IPS-18a (cell line): ENCODE measurements at regions not wholly inside any gene's neighbourhood (a gene's known extent, or its start where the extent isn't known, plus 50 kb on each side); places are given as distances from the start of the nearest gene placed in this dataset.

ENCODE experiments used
- H3K27ac ChIP-seq: one replicate; pipeline ENCODE4 v1.5.1; 2013; ENCODE audit warnings: low read length
- H3K27me3 ChIP-seq: one replicate; pipeline ENCODE4 v1.6.1; 2013; ENCODE audit warnings: mild to moderate bottlenecking, low read length; ENCODE audit not compliant: control insufficient read depth, insufficient read depth
- H3K36me3 ChIP-seq: one replicate; pipeline ENCODE4 v1.6.1; 2013; ENCODE audit warnings: low read depth, low read length; ENCODE audit not compliant: control insufficient read depth
- H3K4me1 ChIP-seq: one replicate; pipeline ENCODE4 v1.6.1; 2013; ENCODE audit warnings: low read depth, low read length; ENCODE audit not compliant: control insufficient read depth
- H3K4me3 ChIP-seq: one replicate; pipeline ENCODE4 v1.5.1; 2013; ENCODE audit warnings: low read length
- H3K9ac ChIP-seq: one replicate; pipeline ENCODE4 v1.6.1; 2013; ENCODE audit warnings: mild to moderate bottlenecking, low read length, moderate library complexity
- H3K9me3 ChIP-seq: one replicate; pipeline ENCODE4 v1.6.1; 2013; ENCODE audit warnings: low read depth, low read length; ENCODE audit not compliant: control insufficient read depth

DNA sequence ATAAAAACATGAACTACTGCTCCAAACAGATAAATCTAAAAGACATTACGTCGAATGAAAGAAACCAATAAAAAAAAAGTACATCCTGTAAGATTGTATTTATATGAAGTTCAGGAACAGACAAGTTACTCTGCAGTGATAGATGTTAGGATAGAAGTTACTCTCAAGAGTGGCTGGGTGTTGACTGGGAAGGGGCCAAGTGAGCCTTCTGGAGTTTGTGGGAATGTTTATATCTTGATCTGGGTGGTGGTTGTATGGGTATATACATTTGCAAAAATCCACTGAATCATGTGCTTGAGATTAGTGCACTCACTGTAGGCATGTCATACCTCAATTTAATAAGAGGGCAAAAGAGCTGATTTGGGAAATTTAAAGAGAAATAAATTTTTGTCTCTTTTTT lies 485.8 kb downstream of the ARHGEF28 start:
- Histone ChIP-seq H3K4me1 (no peaks in the 10 kb centered on the region), H3K27ac (no peak overlapping the region), H3K36me3 (no peaks in the 10 kb centered on the region), H3K9ac (no peak overlapping the region), H3K27me3 (no peaks in the 10 kb centered on the region), H3K9me3 (no peaks in the 10 kb centered on the region), H3K4me3 (no peak overlapping the region)

DNA sequence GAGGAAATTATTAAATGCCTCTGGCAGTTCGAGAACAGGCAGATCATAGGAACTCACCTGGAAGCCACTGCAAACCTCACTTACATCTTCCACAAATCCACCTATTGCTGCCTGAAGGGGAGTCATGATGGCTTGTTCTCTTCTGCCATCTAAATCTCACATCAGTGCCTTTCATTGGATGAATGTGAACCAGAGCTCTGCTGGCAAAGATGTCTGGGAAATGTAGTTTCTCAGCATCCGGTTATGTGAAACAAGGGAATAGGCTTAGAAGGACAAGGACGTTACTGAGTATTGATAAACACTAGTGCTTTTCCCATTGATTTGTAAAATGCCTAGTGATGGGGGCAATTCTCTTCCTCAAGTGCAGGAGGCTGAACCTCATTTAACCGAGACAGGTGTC lies 483.3 kb downstream of the ARHGEF28 start:
- H3K27me3 ChIP-seq: no peaks in the 10 kb centered on the region
- no peak overlapping the region for H3K27ac ChIP-seq

DNA sequence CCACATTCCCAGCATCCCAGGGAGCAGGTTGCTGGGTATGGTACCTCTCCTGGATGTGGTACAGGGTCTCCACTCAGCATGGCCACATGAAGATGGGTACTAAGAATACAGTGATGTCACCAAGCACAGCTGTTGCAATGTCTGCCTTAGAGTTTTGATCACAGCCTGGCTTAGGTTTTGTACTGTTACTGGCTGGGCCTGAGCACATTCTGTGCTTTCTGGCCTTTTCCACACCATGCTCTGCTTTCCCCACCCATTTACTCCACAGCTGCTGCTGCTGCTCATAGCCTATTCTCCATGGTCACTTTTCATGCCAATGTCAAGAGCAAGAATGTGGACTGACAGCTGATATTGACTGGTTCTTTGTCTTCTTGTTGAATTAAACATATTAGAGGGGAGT lies 481.9 kb downstream of the ARHGEF28 start:
- no peaks in the 10 kb centered on the region for H3K36me3 ChIP-seq
- H3K4me1 ChIP-seq: no peaks in the 10 kb centered on the region
- H3K9me3 ChIP-seq: no peaks in the 10 kb centered on the region
- H3K27ac ChIP-seq: no peak overlapping the region
- no peak overlapping the region for H3K9ac ChIP-seq
- no peak overlapping the region for H3K4me3 ChIP-seq
- H3K27me3 ChIP-seq: no peaks in the 10 kb centered on the region

More for the DNA sequence above, 483.3 kb downstream of the ARHGEF28 start:
- H3K4me3 ChIP-seq: no peak overlapping the region
- no peaks in the 10 kb centered on the region for H3K36me3 ChIP-seq
- no peaks in the 10 kb centered on the region for H3K4me1 ChIP-seq
- no peak overlapping the region for H3K9ac ChIP-seq
- H3K9me3 ChIP-seq: no peaks in the 10 kb centered on the region

DNA sequence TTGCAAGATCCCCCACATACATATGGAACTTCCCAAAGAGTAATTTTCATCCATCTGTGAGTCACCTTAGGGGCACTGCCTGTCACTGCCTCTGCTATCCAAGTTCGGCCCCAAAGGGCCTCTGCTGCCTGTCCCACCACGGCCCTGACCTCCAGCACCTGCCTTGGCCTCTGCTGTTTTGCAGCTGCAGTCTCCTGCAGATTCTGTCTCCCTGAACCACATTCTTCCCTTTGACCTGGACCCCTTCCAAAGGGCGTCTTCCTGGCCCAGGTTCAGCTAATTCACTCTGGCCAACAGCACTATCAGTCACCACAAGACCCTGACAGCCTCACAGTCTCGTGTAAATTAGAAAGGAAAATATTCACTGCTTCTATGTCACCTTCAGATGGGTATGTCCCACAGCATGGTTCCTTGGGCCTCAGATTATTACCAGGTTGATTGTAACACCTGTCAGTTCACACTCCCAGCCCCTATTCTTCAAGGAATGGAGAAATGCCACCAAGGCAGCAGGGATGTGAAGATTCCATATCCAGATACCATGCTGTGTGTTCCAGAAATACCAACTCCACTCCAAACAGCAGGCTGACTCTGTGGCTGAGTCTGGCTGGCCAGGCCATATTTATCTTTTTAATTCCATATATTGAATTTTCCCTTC lies 479.3 kb downstream of the ARHGEF28 start:
- Histone ChIP-seq H3K36me3 (no peaks in the 10 kb centered on the region), H3K27me3 (no peaks in the 10 kb centered on the region), H3K4me3 (no peak overlapping the region), H3K27ac (no peak overlapping the region), H3K9ac (no peak overlapping the region), H3K4me1 (no peaks in the 10 kb centered on the region), H3K9me3 (no peaks in the 10 kb centered on the region)

DNA sequence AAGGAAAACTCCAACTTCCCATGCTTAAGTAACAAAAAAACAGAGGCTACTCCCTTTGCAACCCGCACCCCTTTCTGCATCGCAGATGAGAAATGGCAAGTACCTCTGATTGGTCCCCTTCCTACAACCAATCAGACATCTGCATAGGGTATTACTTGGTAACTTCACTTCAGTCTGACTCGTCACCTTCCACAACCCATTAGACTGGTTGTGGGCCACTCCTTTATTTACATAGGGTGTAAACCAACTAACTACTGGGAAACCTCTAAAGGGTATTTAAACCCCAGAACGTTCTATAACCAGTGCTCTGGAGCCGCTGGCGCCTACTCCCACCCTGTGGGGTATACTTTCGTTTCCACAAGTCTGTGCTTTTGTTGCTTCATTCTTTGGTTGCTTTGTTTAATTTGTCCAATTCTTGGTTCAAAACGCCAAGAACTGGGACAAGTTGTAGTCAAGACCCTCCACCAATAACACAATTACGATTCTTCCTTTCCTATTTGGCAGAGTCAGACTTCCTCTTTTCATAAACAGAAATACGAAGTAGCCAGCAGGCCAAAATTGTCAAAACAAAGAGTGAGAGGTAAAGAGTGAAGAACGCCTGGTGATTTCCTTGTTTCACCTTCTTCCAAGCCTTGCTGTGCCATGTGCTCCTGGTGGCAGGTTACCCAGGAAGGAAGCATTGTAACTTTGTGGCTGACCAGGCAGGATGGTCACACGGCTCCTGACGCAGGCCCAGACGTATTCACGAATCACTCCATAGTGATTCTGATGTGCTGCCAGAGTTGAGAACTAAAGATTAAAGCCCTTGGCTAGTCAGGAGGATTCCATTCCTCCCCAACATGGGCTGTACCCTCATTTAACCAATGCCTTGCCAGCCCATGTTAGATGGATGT lies 477.4 kb downstream of the ARHGEF28 start:
- H3K9me3 ChIP-seq: no peaks in the 10 kb centered on the region
- H3K27me3 ChIP-seq: no peaks in the 10 kb centered on the region
- no peaks in the 10 kb centered on the region for H3K4me1 ChIP-seq
- no peak overlapping the region for H3K4me3 ChIP-seq
- no peak overlapping the region for H3K9ac ChIP-seq
- H3K27ac ChIP-seq: no peak overlapping the region
- H3K36me3 ChIP-seq: no peaks in the 10 kb centered on the region

DNA sequence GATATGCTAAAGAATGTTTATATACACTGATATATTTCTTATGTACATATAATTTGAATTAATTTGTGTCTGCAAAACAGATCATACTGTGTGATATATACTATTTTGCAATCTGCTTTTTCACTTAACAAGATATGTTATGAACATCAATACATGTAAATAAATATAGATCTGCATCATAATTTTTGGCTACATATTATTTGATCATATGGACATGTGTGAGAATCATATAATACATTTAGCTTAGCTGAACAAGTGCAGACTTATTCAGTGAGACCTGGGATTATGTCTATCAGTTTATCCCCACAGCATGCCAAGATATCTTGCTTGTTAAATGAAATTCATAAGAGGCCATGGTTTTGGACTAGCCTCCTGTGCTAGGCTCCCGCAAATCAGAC lies 474.3 kb downstream of the ARHGEF28 start:
- no peaks in the 10 kb centered on the region for H3K27me3 ChIP-seq
- no peaks in the 10 kb centered on the region for H3K9me3 ChIP-seq
- H3K36me3 ChIP-seq: no peaks in the 10 kb centered on the region
- H3K9ac ChIP-seq: no peak overlapping the region
- no peak overlapping the region for H3K4me3 ChIP-seq
- H3K4me1 ChIP-seq: no peaks in the 10 kb centered on the region
- H3K27ac ChIP-seq: no peak overlapping the region

DNA sequence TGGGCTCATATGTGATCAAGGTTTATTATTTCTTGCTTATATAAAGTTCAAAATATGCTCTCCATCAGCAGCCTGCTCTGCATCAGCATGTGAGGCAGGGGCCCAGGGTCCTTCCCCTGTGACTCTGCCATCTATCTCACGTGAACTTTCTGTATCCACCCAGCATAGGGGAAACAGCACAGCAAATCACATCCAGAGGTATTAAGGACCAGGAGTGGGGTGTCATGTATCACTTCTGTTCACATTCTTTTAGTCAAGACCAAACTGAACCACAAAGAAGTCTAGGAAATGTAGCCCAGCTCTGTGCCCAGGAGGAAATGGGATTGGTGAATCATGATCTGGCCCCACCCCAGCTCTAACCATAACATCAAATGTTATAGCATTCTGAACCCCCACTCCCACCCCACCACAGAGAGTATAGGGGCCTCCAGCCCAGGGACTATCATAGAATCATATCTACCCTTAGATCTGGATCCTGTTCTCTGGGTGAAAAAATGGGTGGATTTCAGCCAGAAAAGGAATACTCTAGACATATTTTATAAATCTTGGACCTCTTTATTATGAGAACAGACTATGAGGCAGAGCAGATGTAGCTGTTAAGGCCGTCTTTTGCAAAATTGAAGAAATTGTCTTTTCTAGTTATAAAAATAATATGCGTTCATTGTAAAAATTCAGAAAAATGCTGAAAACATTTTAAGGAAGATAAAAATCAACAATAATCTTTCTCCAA lies 473.7 kb downstream of the ARHGEF28 start:
- Histone ChIP-seq H3K27me3 (no peaks in the 10 kb centered on the region), H3K9me3 (no peaks in the 10 kb centered on the region), H3K4me3 (no peak overlapping the region), H3K4me1 (no peaks in the 10 kb centered on the region), H3K36me3 (no peaks in the 10 kb centered on the region), H3K9ac (no peak overlapping the region), H3K27ac (no peak overlapping the region)

DNA sequence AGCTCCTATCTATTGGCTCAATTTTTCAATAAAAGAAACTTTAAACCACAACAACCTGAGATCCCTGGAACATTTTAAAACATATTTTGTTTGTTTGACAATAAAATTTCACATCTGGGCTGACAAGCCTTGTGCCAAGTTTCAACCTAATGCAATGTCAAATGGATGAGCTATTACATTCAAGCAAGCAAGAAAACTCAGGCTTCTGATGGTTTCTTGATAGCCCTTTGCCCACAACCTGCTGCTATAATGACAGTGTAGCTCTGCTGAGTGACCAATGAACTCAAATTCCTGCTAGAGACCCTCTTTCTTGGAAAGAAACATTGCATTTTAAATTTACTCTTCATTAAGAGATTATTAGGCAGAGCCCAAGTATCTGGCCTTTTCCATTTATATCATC lies 472.9 kb downstream of the ARHGEF28 start:
- Histone ChIP-seq H3K9me3 (no peaks in the 10 kb centered on the region), H3K27ac (no peak overlapping the region), H3K27me3 (no peaks in the 10 kb centered on the region), H3K9ac (no peak overlapping the region), H3K4me3 (no peak overlapping the region), H3K36me3 (no peaks in the 10 kb centered on the region), H3K4me1 (no peaks in the 10 kb centered on the region)

DNA sequence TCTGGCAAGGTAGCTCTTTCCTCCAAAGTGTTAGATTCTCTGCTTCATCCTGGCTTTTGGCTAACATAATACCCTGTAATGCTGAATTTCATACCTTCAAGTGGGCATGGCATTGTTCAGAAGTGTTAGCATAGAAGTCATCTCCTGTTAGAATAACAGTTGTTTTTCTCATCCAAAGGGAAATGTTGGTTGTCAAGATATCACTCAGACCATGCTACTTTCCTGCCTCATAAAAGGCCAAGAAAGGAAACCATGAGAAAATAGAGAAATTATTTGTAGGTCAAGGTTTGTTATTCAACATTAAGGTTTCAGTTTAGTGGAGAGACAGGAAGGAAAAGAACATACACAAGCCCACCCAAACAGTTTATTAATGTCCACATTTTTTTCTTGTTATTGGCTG lies 472.5 kb downstream of the ARHGEF28 start:
- H3K4me1 ChIP-seq: no peaks in the 10 kb centered on the region

DNA sequence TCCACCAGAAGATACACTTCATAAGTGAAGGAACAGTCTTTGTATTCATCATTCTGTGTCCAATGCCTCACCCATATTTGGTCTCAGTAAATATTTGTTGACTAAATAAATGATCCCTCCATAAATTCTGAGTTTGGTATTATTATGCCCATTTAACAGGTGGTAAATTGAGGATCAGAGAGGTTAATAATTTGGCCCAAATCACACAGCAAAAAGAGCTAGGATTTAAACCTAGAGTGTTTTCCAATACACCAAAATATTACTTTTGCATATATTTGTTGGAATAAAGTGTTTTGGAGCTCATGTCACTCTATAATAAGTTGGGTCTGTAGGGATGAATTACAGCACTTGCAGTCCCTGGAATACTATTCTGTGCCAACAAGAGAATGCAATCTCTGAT lies 470.3 kb downstream of the ARHGEF28 start:
- no peak overlapping the region for H3K27ac ChIP-seq
- H3K4me1 ChIP-seq: no peaks in the 10 kb centered on the region
- no peaks in the 10 kb centered on the region for H3K36me3 ChIP-seq
- H3K4me3 ChIP-seq: no peak overlapping the region
- H3K9ac ChIP-seq: no peak overlapping the region
- H3K9me3 ChIP-seq: no peaks in the 10 kb centered on the region
- no peaks in the 10 kb centered on the region for H3K27me3 ChIP-seq

More for the DNA sequence above, 472.5 kb downstream of the ARHGEF28 start:
- Histone ChIP-seq H3K27me3 (no peaks in the 10 kb centered on the region), H3K9me3 (no peaks in the 10 kb centered on the region), H3K36me3 (no peaks in the 10 kb centered on the region), H3K27ac (no peak overlapping the region), H3K9ac (no peak overlapping the region), H3K4me3 (no peak overlapping the region)

DNA sequence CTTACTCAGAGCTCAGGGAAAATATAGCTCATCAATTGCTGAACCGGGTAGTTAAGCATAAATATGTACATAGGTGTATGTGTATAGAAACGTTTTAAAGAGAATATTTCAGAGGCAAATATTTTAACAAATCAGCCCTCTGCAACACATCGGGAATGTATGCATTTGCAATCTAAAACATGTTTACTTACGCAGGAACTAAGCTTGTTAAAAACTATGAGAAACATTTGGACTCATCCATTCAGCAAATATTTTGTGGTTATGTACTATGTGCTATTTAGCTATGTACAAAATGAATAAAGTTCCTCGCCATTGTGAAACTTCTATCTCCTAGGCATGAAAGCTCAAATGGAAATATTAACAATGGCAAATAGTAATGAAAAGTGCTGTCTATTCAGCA lies 469.9 kb downstream of the ARHGEF28 start:
- H3K27me3 ChIP-seq: no peaks in the 10 kb centered on the region
- no peaks in the 10 kb centered on the region for H3K4me1 ChIP-seq
- H3K4me3 ChIP-seq: no peak overlapping the region
- H3K36me3 ChIP-seq: no peaks in the 10 kb centered on the region
- no peak overlapping the region for H3K9ac ChIP-seq
- H3K27ac ChIP-seq: no peak overlapping the region
- no peaks in the 10 kb centered on the region for H3K9me3 ChIP-seq
